ENCODE measurements at regions not wholly inside any gene's neighbourhood (a gene's known extent, or its start where the extent isn't known, plus 50 kb on each side); places are given as distances from the start of the nearest gene placed in this dataset.

- H3K36me3 ChIP-seq = no peaks in the 10 kb centered on the region
- no peak overlapping the region for H3K4me3 ChIP-seq (ENCODE audit: low read depth in 1 of 2, low read length in 1 of 2)
- no peaks in the 10 kb centered on the region for H3K27me3 ChIP-seq
- TF ChIP-seq CTCF (IDR thresholded peaks at IDR 0.05) = no peak
- no peaks in the 10 kb centered on the region for H3K9me3 ChIP-seq
- no peaks in the 10 kb centered on the region for H3K4me1 ChIP-seq (ENCODE audit: control insufficient read depth in 1 of 2, insufficient read depth in 1 of 2, low read depth in 1 of 2, low read length in 1 of 2)
- H3K27ac ChIP-seq = no peak overlapping the region
These were observed 269.6 kb downstream of the MN1 start for GRCh38 chr22:27531782-27532530.

- H3K36me3 ChIP-seq = no peaks in the 10 kb centered on the region
- H3K27ac ChIP-seq = no peak overlapping the region
- no peak for TF ChIP-seq CTCF (IDR thresholded peaks at IDR 0.05)
- no peaks in the 10 kb centered on the region for H3K4me1 ChIP-seq (ENCODE audit: control insufficient read depth in 1 of 2, insufficient read depth in 1 of 2, low read depth in 1 of 2, low read length in 1 of 2)
- peaks cover 7% of the 10 kb centered on the region for H3K27me3 ChIP-seq
- H3K4me3 ChIP-seq (ENCODE audit: low read depth in 1 of 2, low read length in 1 of 2) = no peak overlapping the region
- no peaks in the 10 kb centered on the region for H3K9me3 ChIP-seq
These were observed 268.3 kb downstream of the MN1 start for GRCh38 chr22:27533105-27533745.

GRCh38 chr22:27534720-27535125 is 266.8 kb downstream of the MN1 start:
- Histone ChIP-seq H3K27ac (no peak overlapping the region), H3K4me3 (ENCODE audit: low read depth in 1 of 2, low read length in 1 of 2) (no peak overlapping the region)

GRCh38 chr22:27535452-27535851 is 266.1 kb downstream of the MN1 start:
- Histone ChIP-seq H3K4me3 (ENCODE audit: low read depth in 1 of 2, low read length in 1 of 2) (no peak overlapping the region), H3K27me3 (peaks cover 7% of the 10 kb centered on the region)

More at GRCh38 chr22:27534720-27535125, 266.8 kb downstream of the MN1 start:
- Histone ChIP-seq H3K9me3 (no peaks in the 10 kb centered on the region), H3K4me1 (ENCODE audit: control insufficient read depth in 1 of 2, insufficient read depth in 1 of 2, low read depth in 1 of 2, low read length in 1 of 2) (no peaks in the 10 kb centered on the region), H3K27me3 (peaks cover 7% of the 10 kb centered on the region), H3K36me3 (no peaks in the 10 kb centered on the region)
- TF ChIP-seq CTCF (IDR thresholded peaks at IDR 0.05) = no peak

GRCh38 chr22:27537501-27537900 is 264.1 kb downstream of the MN1 start:
- no peaks in the 10 kb centered on the region for H3K36me3 ChIP-seq
- H3K27me3 ChIP-seq = peaks cover 7% of the 10 kb centered on the region
- H3K27ac ChIP-seq = no peak overlapping the region
- no peaks in the 10 kb centered on the region for H3K4me1 ChIP-seq (ENCODE audit: control insufficient read depth in 1 of 2, insufficient read depth in 1 of 2, low read depth in 1 of 2, low read length in 1 of 2)
- TF ChIP-seq CTCF (IDR thresholded peaks at IDR 0.05) = no peak
- H3K9me3 ChIP-seq = no peaks in the 10 kb centered on the region
- no peak overlapping the region for H3K4me3 ChIP-seq (ENCODE audit: low read depth in 1 of 2, low read length in 1 of 2)

More at GRCh38 chr22:27535452-27535851, 266.1 kb downstream of the MN1 start:
- TF ChIP-seq CTCF (IDR thresholded peaks at IDR 0.05) = no peak
- Histone ChIP-seq H3K27ac (no peak overlapping the region), H3K36me3 (no peaks in the 10 kb centered on the region), H3K4me1 (ENCODE audit: control insufficient read depth in 1 of 2, insufficient read depth in 1 of 2, low read depth in 1 of 2, low read length in 1 of 2) (no peaks in the 10 kb centered on the region), H3K9me3 (no peaks in the 10 kb centered on the region)
